GM21390 (cell line): ENCODE measurements at regions not wholly inside any gene's neighbourhood (a gene's known extent, or its start where the extent isn't known, plus 50 kb on each side); places are given as distances from the start of the nearest gene placed in this dataset.

ENCODE experiments used
- ATAC-seq: cut with Tn5 transposase; IDR thresholded peaks from one replicate; pipeline ENCODE4 v1.9.1; 2021; ENCODE audit not compliant: unreplicated experiment

- no peak for ATAC-seq
Observed at GRCh38 chr10:3290550-3290949, 118.0 kb upstream of the PITRM1 start.

DNA sequence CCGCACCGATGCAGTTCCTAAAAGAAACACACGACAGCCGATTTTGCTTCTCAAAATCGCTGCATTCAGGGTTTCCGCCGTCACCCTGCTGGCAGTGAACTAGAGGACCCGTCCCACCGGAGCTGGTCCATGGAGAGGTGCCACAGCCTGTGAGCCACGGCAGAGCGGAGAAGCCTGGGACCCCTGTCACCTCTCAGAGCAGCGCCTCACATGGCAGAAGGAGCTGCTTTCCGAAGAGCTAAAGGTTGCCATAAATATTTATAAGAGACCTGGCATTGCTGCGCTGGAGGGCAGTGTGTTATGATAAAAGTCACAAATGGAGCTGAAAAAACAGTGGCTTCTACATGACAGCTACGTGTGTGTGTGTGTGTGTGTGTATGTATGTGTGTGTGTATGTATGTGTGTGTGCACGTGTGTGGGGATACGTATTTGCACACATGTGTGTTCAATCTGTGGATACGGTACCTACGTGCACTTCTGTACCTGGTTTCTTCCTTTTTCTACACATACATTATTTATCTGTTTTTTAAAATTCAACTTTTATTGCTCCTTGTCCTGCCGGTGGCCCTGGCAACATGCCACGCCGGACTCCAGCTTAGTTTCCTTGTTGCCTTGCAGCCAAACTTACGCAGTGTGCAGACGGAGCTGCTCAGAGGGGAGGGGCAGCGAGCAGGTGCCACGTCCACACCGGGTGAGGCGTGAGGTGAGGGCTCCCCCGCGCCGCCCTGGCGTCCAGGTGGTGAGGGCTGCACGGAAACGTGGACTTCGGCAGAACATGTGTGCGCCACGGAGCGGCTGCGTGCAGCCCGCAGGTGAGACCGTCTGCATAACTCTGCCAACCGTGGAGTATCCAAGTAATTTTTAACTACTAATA lies 115.2 kb upstream of the PITRM1 start:
- ATAC-seq, result no peak

- no peak for ATAC-seq
Observed at GRCh38 chr10:3282674-3283017, 110.1 kb upstream of the PITRM1 start.

- no peak for ATAC-seq
Observed at GRCh38 chr10:3281941-3282673, 109.5 kb upstream of the PITRM1 start.

DNA sequence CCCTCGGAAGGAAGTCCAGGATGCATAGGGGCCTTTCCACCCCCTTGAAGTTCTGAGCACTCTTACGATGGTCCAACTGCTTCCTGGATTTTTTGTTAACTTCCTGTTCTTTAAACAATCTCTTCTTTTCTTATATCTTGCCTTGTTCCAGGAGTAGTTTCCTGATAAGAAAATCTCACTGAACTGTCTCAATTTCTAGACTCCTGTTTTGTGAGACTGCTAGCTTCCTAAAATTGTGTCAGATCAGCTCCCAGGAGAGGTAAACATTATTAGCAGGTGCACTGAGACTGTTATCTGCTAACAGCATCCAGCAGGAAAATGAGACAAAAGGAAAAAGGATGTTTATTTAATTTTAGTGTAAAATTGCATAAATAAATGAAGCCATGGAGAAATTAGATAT lies 106.2 kb upstream of the PITRM1 start:
- no peak for ATAC-seq

- no peak for ATAC-seq
Observed at GRCh38 chr10:3277566-3277965, 105.0 kb upstream of the PITRM1 start.

DNA sequence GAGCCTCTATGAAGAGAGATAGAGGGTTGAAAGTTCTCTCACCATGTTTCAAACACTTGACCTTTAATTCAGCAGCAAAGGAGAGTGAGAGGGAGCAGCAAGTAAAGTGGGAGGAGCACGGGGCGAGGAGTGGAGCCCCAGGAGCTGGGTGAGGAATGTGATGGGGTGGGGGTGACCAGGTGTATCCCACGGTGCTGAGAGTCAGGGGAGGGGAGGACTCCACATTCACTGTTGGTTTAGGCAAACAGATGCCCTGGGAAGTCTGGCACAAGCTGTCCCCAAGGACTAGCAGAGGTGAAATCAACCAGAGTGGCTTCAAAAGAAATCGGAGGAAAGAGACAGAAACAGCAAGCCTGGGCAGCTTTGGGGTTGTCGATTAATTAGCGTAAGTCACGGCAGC lies 101.8 kb upstream of the PITRM1 start:
- no peak for ATAC-seq

- no peak for ATAC-seq
Observed at GRCh38 chr10:3273966-3274365, 101.4 kb upstream of the PITRM1 start.

- no peak for ATAC-seq
Observed at GRCh38 chr10:3272300-3272699, 99.7 kb upstream of the PITRM1 start.

- ATAC-seq, result no peak
Observed at GRCh38 chr10:3271354-3272115, 99.0 kb upstream of the PITRM1 start.

DNA sequence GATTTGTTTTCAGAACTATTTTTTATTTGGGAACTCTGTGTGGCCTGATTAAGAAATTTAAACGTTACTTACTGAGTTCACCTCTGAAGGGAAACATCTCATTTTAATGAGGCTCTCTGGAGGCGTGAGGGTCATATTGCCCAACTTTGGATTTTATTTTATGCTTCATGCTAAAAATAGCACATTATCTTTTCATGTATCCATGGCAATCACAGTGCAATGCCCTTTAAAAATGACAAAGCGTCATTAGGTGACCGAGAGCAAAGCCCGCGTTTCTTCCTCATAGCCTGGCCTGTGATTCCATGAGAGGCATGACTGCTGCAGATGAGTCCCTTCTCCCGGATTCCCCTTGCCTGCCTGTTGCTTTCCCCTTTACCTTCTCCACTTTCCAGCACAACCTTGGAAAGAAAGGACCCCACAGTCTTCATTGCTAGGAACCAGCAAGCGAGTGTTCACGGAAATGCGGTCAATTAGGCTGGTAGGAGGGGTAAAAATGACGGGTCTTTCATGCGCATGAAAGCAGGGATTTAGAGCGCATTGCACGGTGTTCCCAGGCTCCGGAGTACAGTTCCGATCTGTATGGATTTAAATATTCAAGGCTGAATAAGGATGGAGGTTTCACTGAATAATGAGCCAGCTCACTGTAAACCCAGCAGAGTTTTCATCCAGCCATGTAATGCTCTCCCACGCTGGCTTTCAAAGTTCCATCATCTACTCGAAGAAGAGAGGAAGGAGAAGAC lies 98.2 kb upstream of the PITRM1 start:
- no peak for ATAC-seq

DNA sequence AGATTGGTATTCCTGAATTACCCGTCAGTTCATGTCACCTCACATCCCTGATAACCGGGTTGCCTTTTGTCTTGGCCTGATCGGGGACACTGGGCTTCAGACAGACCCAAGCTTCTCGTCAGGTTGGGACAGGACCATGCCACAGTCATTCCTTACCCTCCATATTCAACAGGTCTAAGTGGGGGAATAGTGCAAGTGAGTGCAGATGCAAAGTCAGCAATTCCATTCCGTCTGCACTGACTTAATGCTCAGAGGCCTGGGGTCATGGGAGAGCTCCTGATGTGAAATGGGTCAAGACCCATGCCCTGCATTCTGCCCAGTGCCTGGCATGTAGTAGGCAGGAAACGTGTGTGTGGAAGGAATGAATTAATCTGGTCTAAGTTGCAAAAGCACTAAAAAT lies 95.4 kb upstream of the PITRM1 start:
- ATAC-seq, result no peak

DNA sequence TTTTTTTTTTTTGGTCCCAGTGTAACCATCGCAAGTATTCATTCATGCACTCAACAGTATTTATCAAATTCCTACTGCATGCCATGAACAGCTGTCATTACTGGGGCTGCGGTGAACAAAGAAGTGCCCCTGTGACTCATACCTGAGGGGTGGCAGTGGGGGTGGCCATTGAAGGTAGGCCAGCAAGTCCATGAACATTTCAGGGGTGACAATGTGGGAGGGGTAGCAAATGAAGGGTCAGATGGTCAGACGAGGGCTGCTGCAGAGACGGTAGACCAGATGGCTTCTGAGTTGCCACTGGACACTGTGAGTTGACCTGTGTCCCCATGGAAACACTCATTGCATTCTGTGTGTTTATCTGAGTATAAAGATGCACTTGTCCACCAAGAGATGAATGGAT lies 92.5 kb upstream of the PITRM1 start:
- ATAC-seq, result no peak

GRCh38 chr10:3264161-3264761 lies 91.7 kb upstream of the PITRM1 start:
- ATAC-seq, result no peak

- no peak for ATAC-seq
Observed at GRCh38 chr10:3263747-3264146, 91.2 kb upstream of the PITRM1 start.

DNA sequence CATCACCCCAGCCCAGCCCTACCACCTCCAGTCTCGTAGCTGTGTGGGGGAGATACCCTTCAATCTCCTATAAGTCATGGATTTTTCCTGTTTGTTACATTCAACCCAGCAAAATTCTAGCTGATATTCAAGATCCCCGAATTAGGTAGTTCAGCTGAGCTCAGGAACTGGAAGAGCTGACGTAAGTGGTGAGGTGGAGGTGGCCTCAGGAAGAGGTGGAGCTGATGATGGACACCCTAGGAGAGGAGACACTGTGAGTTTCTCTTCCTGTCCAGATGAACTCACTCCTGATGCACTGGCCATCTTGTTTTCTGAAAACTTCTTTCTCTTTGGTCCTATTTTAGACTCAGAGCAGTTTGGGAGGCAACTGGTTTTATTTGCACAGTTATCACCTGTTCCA lies 90.5 kb upstream of the PITRM1 start:
- no peak for ATAC-seq

DNA sequence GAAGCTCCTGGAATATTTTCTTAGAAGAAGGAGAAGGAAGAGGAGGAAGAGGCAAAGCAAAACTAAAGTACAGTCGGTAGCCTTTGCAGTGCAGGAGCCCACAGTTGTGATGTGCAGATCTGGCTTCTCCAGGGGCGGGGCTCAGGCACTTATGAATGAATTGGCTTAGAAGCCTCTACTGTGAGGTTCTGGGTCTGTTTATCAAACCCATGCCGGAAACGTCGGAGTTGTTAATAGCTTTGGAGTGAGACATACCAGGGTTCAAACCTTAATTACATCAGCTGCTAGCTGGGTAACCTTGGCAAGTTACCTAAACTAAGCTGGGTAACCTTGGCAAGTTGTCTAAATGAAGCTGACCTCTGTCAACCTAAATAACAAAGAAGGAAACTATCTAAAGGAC lies 89.3 kb upstream of the PITRM1 start:
- ATAC-seq, result no peak

- ATAC-seq, result no peak
Observed at GRCh38 chr10:3260066-3260834, 87.7 kb upstream of the PITRM1 start.

- no peak for ATAC-seq
Observed at GRCh38 chr10:3259499-3259898, 86.9 kb upstream of the PITRM1 start.

- no peak for ATAC-seq
Observed at GRCh38 chr10:3258394-3258793, 85.8 kb upstream of the PITRM1 start.
